ENCODE measurements at regions not wholly inside any gene's neighbourhood (a gene's known extent, or its start where the extent isn't known, plus 50 kb on each side); places are given as distances from the start of the nearest gene placed in this dataset.

DNA sequence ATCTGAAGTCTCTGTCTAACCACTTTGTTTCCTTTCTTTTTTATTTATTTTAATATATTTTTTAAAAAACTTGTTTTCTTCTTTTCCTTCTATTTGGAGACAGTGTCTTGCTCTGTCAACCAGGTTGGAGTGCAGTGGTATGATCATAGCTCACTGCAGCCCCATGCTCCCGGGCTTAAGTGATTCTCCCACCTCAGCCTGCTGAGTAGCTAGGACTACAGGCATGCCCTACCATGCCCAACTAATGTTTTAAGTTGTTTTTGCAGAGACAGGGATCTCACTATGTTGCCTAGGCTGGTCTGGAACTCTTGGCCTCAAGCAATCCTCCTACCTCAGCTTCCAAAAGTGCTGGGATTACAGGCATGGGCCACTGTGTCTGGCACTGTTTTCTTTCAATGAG is 81.1 kb upstream of the TLK1 start:
- no peak overlapping the region for H3K4me3 Mint-ChIP-seq
- Histone ChIP-seq H3K27ac (ENCODE audit: low read depth in 1 of 2, low read length in 2 of 2) (no peak overlapping the region), H3K4me1 (ENCODE audit: control insufficient read depth in 1 of 2, insufficient read depth in 2 of 2, low read length in 2 of 2) (peaks cover 20 to 29% of the 10 kb centered on the region in 2 donors), H4K20me1 (ENCODE audit: insufficient read depth, low read length) (no peaks in the 10 kb centered on the region), H3K36me3 (replicated peaks in 1 of 2; ENCODE audit: control insufficient read depth in 1 of 2, insufficient read depth in 2 of 2, low read length in 2 of 2) (no peaks in the 10 kb centered on the region), H3K4me2 (replicated peaks; ENCODE audit: extremely low read depth, low read length, poor library complexity, severe bottlenecking) (no peak overlapping the region), H2AFZ (ENCODE audit: insufficient read depth, low read depth, low read length, poor library complexity, severe bottlenecking) (no peak overlapping the region), H3K4me3 (replicated peaks in 1 of 3; ENCODE audit: low read depth in 2 of 3, low read length in 3 of 3) (no peak overlapping the region), H3K9ac (ENCODE audit: insufficient read depth, low read length, poor library complexity, severe bottlenecking) (no peak overlapping the region), H3K9me3 (replicated peaks in 1 of 2; ENCODE audit: control insufficient read depth in 1 of 2, insufficient read depth in 1 of 2, low read length in 2 of 2) (peaks cover 17 to 20% of the 10 kb centered on the region in 2 donors), H3K27me3 (ENCODE audit: control insufficient read depth in 2 of 2, insufficient read depth in 2 of 2, low read length in 2 of 2) (no peaks in the 10 kb centered on the region), H3K79me2 (ENCODE audit: insufficient read depth, low read length) (no peaks in the 10 kb centered on the region)
- WGBS (ENCODE audit: insufficient coverage) = 100% methylated on average over 1 of the region's 1 CpG
- peaks cover 9 to 35% (median 24%) of the 10 kb centered on the region in 7 donors for H3K9me3 Mint-ChIP-seq
- intact Hi-C loops (cut with micrococcal nuclease) = no loop called here
- peaks cover 3 to 4% (median 3%) of the 10 kb centered on the region in 3 donors for H3K27me3 Mint-ChIP-seq (ENCODE audit: low read depth in 3 of 3)
- DNase-seq = no peak
- H3K36me3 Mint-ChIP-seq = peaks cover 0 to 2% of the 10 kb centered on the region in 2 donors
- no peak overlapping the region for H3K27ac Mint-ChIP-seq
- TF ChIP-seq, protein P1, sequence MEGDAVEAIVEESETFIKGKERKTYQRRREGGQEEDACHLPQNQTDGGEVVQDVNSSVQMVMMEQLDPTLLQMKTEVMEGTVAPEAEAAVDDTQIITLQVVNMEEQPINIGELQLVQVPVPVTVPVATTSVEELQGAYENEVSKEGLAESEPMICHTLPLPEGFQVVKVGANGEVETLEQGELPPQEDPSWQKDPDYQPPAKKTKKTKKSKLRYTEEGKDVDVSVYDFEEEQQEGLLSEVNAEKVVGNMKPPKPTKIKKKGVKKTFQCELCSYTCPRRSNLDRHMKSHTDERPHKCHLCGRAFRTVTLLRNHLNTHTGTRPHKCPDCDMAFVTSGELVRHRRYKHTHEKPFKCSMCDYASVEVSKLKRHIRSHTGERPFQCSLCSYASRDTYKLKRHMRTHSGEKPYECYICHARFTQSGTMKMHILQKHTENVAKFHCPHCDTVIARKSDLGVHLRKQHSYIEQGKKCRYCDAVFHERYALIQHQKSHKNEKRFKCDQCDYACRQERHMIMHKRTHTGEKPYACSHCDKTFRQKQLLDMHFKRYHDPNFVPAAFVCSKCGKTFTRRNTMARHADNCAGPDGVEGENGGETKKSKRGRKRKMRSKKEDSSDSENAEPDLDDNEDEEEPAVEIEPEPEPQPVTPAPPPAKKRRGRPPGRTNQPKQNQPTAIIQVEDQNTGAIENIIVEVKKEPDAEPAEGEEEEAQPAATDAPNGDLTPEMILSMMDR (IDR thresholded peaks at IDR 0.05) = no peak
- H3K4me1 Mint-ChIP-seq = peaks cover 36% of the 10 kb centered on the region

DNA sequence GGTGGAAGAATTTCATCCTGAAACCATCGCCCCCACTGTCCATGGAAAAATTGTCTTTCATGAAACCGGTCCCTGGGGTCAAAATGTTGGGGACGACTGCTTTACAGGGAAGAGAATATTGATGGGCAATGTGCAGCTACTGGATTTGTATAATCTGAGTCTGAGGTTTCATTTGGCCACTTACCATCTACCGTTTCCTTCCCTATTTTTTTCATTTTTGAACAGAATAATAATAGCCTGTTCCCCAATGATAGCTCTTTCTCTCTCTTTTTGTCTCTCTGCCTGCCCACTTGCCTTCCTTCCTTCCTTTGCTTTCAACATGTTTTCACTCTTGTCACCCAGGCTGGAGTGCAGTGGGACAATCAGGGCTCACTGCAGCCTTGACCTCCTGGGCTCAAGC is 78.3 kb upstream of the TLK1 start:
- WGBS (ENCODE audit: insufficient coverage) = no CpG with 5 or more reads among the region's 4 CpGs
- Histone ChIP-seq H3K4me1 (ENCODE audit: control insufficient read depth in 1 of 2, insufficient read depth in 2 of 2, low read length in 2 of 2) (peaks cover 5 to 10% of the 10 kb centered on the region in 2 donors), H3K27ac (ENCODE audit: low read depth in 1 of 2, low read length in 2 of 2) (no peak overlapping the region), H3K4me3 (replicated peaks in 1 of 3; ENCODE audit: low read depth in 2 of 3, low read length in 3 of 3) (no peak overlapping the region), H3K4me2 (replicated peaks; ENCODE audit: extremely low read depth, low read length, poor library complexity, severe bottlenecking) (no peak overlapping the region), H3K36me3 (replicated peaks in 1 of 2; ENCODE audit: control insufficient read depth in 1 of 2, insufficient read depth in 2 of 2, low read length in 2 of 2) (no peaks in the 10 kb centered on the region), H3K27me3 (ENCODE audit: control insufficient read depth in 2 of 2, insufficient read depth in 2 of 2, low read length in 2 of 2) (no peaks in the 10 kb centered on the region), H3K79me2 (ENCODE audit: insufficient read depth, low read length) (no peaks in the 10 kb centered on the region), H2AFZ (ENCODE audit: insufficient read depth, low read depth, low read length, poor library complexity, severe bottlenecking) (no peak overlapping the region), H4K20me1 (ENCODE audit: insufficient read depth, low read length) (no peaks in the 10 kb centered on the region), H3K9me3 (replicated peaks in 1 of 2; ENCODE audit: control insufficient read depth in 1 of 2, insufficient read depth in 1 of 2, low read length in 2 of 2) (peaks cover 9 to 14% of the 10 kb centered on the region in 2 donors), H3K9ac (ENCODE audit: insufficient read depth, low read length, poor library complexity, severe bottlenecking) (no peak overlapping the region)
- Mint-ChIP-seq H3K36me3 (peaks cover 0 to 2% of the 10 kb centered on the region in 2 donors), H3K27ac (peak overlapping the region in 3 of 7 donors; percentile 32 to 82 (median 69)), H3K4me1 (peaks cover 15% of the 10 kb centered on the region), H3K4me3 (no peak overlapping the region), H3K9me3 (peaks cover 3 to 28% (median 13%) of the 10 kb centered on the region in 7 donors), H3K27me3 (ENCODE audit: low read depth in 3 of 3) (peaks cover 1 to 3% (median 3%) of the 10 kb centered on the region in 3 donors)
- TF ChIP-seq, protein P1 (IDR thresholded peaks at IDR 0.05) = no peak
- intact Hi-C loops (cut with micrococcal nuclease) = no loop called here
- no peak for DNase-seq

Data from CD14-positive monocyte (primary cell).